Fibroblast of lung (primary cell): ENCODE measurements at regions not wholly inside any gene's neighbourhood (a gene's known extent, or its start where the extent isn't known, plus 50 kb on each side); places are given as distances from the start of the nearest gene placed in this dataset.

ENCODE experiments used
- DNase-seq, 2 donors: peaks; one replicate each; pipeline versions ENCODE4 v3.0.0 to v3.0.0-alpha.2; 2010; ENCODE audit warnings: low read depth in 2 of 2
- H2AFZ ChIP-seq: 2 replicates; pipeline ENCODE4 v1.5.1; 2012; ENCODE audit warnings: low read length, control low read depth, inconsistent platforms
- H3K27ac ChIP-seq: 2 replicates; pipeline ENCODE4 v1.5.1; 2011; ENCODE audit warnings: low read length, control low read depth; ENCODE audit not compliant: insufficient read depth
- H3K27me3 ChIP-seq: 2 replicates; pipeline ENCODE4 v1.5.1; 2011; ENCODE audit warnings: mild to moderate bottlenecking, low read length; ENCODE audit not compliant: control insufficient read depth, insufficient read depth
- H3K36me3 ChIP-seq: 2 replicates; pipeline ENCODE4 v1.5.1; 2011; ENCODE audit warnings: low read length; ENCODE audit not compliant: control insufficient read depth, insufficient read depth
- H3K4me1 ChIP-seq: 2 replicates; pipeline ENCODE4 v1.5.1; 2011; ENCODE audit warnings: low read length; ENCODE audit not compliant: control insufficient read depth, insufficient read depth; ENCODE audit errors: extremely low read depth
- H3K4me2 ChIP-seq: 2 replicates; pipeline ENCODE4 v1.5.1; 2011; ENCODE audit warnings: low read length, control low read depth; ENCODE audit not compliant: insufficient read depth; ENCODE audit errors: extremely low read depth
- H3K4me3 ChIP-seq, 4 experiments: fragments of 200-600 bp in 1 of 4; sonication (generic) in 1 of 4; replicated peaks in 1 of 4; 2 replicates each; pipeline ENCODE4 v1.5.1; 2011 to 2016; ENCODE audit warnings: low read length in 4 of 4, low read depth in 3 of 4, mild to moderate bottlenecking in 3 of 4, control low read depth in 2 of 4, inconsistent platforms in 1 of 4, mixed read lengths in 1 of 4; ENCODE audit not compliant: insufficient read depth in 1 of 4; ENCODE audit errors: control extremely low read depth in 1 of 4
- H3K79me2 ChIP-seq: 2 replicates; pipeline ENCODE4 v1.5.1; 2012; ENCODE audit warnings: mild to moderate bottlenecking, low read length, inconsistent platforms; ENCODE audit not compliant: control insufficient read depth, insufficient read depth
- H3K9ac ChIP-seq: 2 replicates; pipeline ENCODE4 v1.5.1; 2011; ENCODE audit warnings: mild to moderate bottlenecking, low read length, control low read depth; ENCODE audit not compliant: insufficient read depth
- H3K9me3 ChIP-seq: 2 replicates; pipeline ENCODE4 v1.5.1; 2012; ENCODE audit warnings: low read depth, low read length; ENCODE audit not compliant: control insufficient read depth, insufficient read depth
- H4K20me1 ChIP-seq: 2 replicates; pipeline ENCODE4 v1.5.1; 2011; ENCODE audit warnings: low read length; ENCODE audit not compliant: control insufficient read depth, insufficient read depth; ENCODE audit errors: extremely low read depth
- EZH2 ChIP-seq: IDR thresholded peaks from 2 replicates; pipeline ENCODE4 v1.5.1; 2012; ENCODE audit warnings: low read length, control low read depth, mild to moderate bottlenecking; ENCODE audit errors: missing control alignments
- TF ChIP-seq, protein P1 (sequence below), 2 donors: IDR thresholded peaks in 1 of 2; conservative IDR thresholded peaks in 1 of 2; 1 replicate in 1 of 2; 2 replicates in 1 of 2; pipeline ENCODE4 v1.5.1; 2011 to 2012; ENCODE audit warnings: low read length in 2 of 2, control low read depth in 1 of 2, inconsistent platforms in 1 of 2, low read depth in 1 of 2, mild to moderate bottlenecking in 1 of 2

DNA sequence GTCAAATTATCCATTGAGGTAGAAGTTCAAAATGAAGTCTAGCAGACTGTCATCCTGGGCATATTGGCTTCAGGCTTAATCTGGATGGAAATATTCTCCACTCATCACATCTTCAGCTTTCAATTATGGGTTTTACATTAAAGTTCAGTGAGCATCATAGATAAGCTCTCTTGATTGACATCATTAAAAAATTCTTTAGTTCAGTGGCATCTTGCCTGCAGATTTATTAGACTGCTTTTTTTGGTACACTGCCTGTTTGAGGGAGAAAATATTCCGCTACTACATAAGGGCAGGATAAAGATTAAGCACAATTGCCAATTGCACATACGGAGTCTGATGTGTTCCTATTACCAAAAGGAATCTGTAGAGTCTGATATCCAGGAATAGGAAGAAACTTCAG lies 2353.8 kb downstream of the MAT2B start:
- no peak overlapping the region for H3K27ac ChIP-seq
- DNase-seq = no peak
- no peaks in the 10 kb centered on the region for H3K9me3 ChIP-seq
- no peaks in the 10 kb centered on the region for H4K20me1 ChIP-seq
- TF ChIP-seq, protein P1, sequence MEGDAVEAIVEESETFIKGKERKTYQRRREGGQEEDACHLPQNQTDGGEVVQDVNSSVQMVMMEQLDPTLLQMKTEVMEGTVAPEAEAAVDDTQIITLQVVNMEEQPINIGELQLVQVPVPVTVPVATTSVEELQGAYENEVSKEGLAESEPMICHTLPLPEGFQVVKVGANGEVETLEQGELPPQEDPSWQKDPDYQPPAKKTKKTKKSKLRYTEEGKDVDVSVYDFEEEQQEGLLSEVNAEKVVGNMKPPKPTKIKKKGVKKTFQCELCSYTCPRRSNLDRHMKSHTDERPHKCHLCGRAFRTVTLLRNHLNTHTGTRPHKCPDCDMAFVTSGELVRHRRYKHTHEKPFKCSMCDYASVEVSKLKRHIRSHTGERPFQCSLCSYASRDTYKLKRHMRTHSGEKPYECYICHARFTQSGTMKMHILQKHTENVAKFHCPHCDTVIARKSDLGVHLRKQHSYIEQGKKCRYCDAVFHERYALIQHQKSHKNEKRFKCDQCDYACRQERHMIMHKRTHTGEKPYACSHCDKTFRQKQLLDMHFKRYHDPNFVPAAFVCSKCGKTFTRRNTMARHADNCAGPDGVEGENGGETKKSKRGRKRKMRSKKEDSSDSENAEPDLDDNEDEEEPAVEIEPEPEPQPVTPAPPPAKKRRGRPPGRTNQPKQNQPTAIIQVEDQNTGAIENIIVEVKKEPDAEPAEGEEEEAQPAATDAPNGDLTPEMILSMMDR (conservative IDR thresholded peaks at IDR 0.05 in 1 of 2, IDR thresholded peaks at IDR 0.05 in 1 of 2; ENCODE audit: low read depth in 1 of 2, low read length in 2 of 2) = no peak
- no peak for TF ChIP-seq EZH2
- no peak overlapping the region for H3K9ac ChIP-seq
- no peak overlapping the region for H3K4me3 ChIP-seq
- H3K36me3 ChIP-seq = no peaks in the 10 kb centered on the region
- H2AFZ ChIP-seq = no peak overlapping the region
- no peaks in the 10 kb centered on the region for H3K79me2 ChIP-seq
- no peak overlapping the region for H3K4me2 ChIP-seq
- no peaks in the 10 kb centered on the region for H3K27me3 ChIP-seq
- H3K4me1 ChIP-seq = no peaks in the 10 kb centered on the region

DNA sequence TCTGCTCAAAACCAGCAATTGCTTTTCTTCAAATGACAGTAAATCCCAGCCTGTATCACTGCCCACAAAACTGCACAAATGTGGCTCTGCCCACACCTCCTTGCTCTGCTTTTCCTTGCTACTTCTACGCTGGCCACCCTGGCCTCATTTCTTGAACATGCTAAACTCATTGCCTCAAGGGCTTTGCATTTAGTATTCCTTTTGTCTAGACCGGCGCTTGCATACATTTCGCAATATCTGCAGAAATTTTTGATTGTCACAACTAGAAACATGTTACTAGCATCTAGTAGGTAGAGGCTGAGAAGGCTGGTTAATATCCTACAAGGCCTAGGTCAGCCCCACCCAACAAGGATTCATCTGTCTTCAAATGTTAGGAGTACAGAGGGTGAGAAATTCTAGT lies 2357.8 kb downstream of the MAT2B start:
- no peak overlapping the region for H3K9ac ChIP-seq
- H3K27me3 ChIP-seq = no peaks in the 10 kb centered on the region
- no peak overlapping the region for H3K4me2 ChIP-seq
- TF ChIP-seq EZH2 = no peak
- TF ChIP-seq, protein P1 (conservative IDR thresholded peaks at IDR 0.05 in 1 of 2, IDR thresholded peaks at IDR 0.05 in 1 of 2; ENCODE audit: low read depth in 1 of 2, low read length in 2 of 2) = no peak
- H2AFZ ChIP-seq = no peak overlapping the region
- no peaks in the 10 kb centered on the region for H3K79me2 ChIP-seq
- no peaks in the 10 kb centered on the region for H3K9me3 ChIP-seq
- H3K4me3 ChIP-seq = no peak overlapping the region
- no peaks in the 10 kb centered on the region for H3K36me3 ChIP-seq
- no peaks in the 10 kb centered on the region for H3K4me1 ChIP-seq
- H4K20me1 ChIP-seq = no peaks in the 10 kb centered on the region
- DNase-seq = no peak
- no peak overlapping the region for H3K27ac ChIP-seq

DNA sequence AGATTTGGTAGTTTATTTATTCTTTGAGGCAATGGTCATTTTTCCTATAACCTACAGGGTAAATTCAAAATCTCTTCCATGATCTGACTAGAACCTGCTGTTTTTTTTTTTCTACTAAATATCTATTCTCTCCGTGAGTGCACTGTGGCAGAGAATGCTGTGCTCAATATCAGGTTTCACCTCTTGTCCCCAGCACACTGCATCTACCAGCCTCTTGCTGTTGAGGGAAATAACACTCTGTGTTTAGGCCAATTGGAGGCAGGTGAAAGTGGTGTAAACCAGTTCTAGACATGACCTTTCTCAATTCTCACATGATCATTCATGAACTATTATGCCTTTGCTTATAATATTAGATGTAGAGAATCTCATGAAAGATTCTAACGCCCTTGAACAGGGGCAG lies 2365.9 kb downstream of the MAT2B start:
- Histone ChIP-seq H3K9me3 (no peaks in the 10 kb centered on the region), H3K36me3 (no peaks in the 10 kb centered on the region), H2AFZ (no peak overlapping the region), H4K20me1 (no peaks in the 10 kb centered on the region), H3K9ac (no peak overlapping the region), H3K79me2 (no peaks in the 10 kb centered on the region), H3K27ac (no peak overlapping the region), H3K4me1 (no peaks in the 10 kb centered on the region), H3K4me3 (no peak overlapping the region), H3K4me2 (no peak overlapping the region), H3K27me3 (no peaks in the 10 kb centered on the region)
- TF ChIP-seq EZH2 = no peak
- TF ChIP-seq, protein P1 (conservative IDR thresholded peaks at IDR 0.05 in 1 of 2, IDR thresholded peaks at IDR 0.05 in 1 of 2; ENCODE audit: low read depth in 1 of 2, low read length in 2 of 2) = no peak
- DNase-seq = no peak
